Hepatocyte (in vitro differentiated cells): ENCODE measurements at regions not wholly inside any gene's neighbourhood (a gene's known extent, or its start where the extent isn't known, plus 50 kb on each side); places are given as distances from the start of the nearest gene placed in this dataset.

Experiments used
- CTCF ChIP-seq: fragments of 200-600 bp; sonication (generic); IDR thresholded peaks from 2 replicates; pipeline ENCODE4 v1.5.1; 2016; ENCODE audit warnings: antibody characterized with exemption, mild to moderate bottlenecking; ENCODE audit not compliant: poor library complexity
- EZH2 ChIP-seq: fragments of 200-600 bp; sonication (generic); IDR thresholded peaks from 2 replicates; pipeline ENCODE4 v1.6.1; 2016; ENCODE audit warnings: antibody characterized with exemption, mild to moderate bottlenecking, borderline replicate concordance
- EZH2phosphoT487 ChIP-seq: fragments of 200-600 bp; sonication (generic); IDR thresholded peaks from one replicate; pipeline ENCODE4 v1.6.1; 2018; ENCODE audit warnings: antibody characterized with exemption, mild to moderate bottlenecking, low read depth, moderate library complexity; ENCODE audit not compliant: unreplicated experiment, severe bottlenecking

GRCh38 chr1:29409616-29410015, 173.3 kb downstream of the PTPRU start:
- TF ChIP-seq CTCF, result no peak
- no peak for TF ChIP-seq EZH2phosphoT487
- TF ChIP-seq EZH2, result no peak
